Suprapubic skin (tissue), 4 donors: ENCODE measurements at regions not wholly inside any gene's neighbourhood (a gene's known extent, or its start where the extent isn't known, plus 50 kb on each side); places are given as distances from the start of the nearest gene placed in this dataset.

Experiments used
- DNase-seq, 2 donors: peaks; one replicate each; pipeline ENCODE4 v3.0.0-alpha.2; 2019; ENCODE audit warnings: low spot score in 2 of 2
- H3K27ac ChIP-seq: fragments of 200-600 bp; sonication (generic); one replicate; pipeline ENCODE4 v1.5.1; 2019
- H3K27me3 ChIP-seq: fragments of 200-600 bp; sonication (generic); one replicate; pipeline ENCODE4 v1.5.1; 2019
- H3K36me3 ChIP-seq: fragments of 200-600 bp; sonication (generic); one replicate; pipeline ENCODE4 v1.5.1; 2019
- H3K4me1 ChIP-seq: fragments of 200-600 bp; sonication (generic); one replicate; pipeline ENCODE4 v1.5.1; 2019
- H3K4me3 ChIP-seq: fragments of 200-600 bp; sonication (generic); one replicate; pipeline ENCODE4 v1.5.1; 2019; ENCODE audit warnings: mild to moderate bottlenecking
- H3K9me3 ChIP-seq: fragments of 200-600 bp; sonication (generic); one replicate; pipeline ENCODE4 v1.5.1; 2019
- EP300 ChIP-seq: sonication (generic); formaldehyde crosslinking; IDR thresholded peaks from one replicate; pipeline ENCODE4 v1.6.1; 2017; ENCODE audit warnings: antibody characterized with exemption
- POLR2A ChIP-seq, 2 donors: fragments of 450-650 bp; IDR thresholded peaks; one replicate each; pipeline ENCODE4 v1.6.1; 2017; ENCODE audit warnings: antibody characterized with exemption in 2 of 2, mild to moderate bottlenecking in 2 of 2, moderate library complexity in 2 of 2
- POLR2AphosphoS5 ChIP-seq, 3 donors: sonication (generic); formaldehyde crosslinking; IDR thresholded peaks; one replicate each; pipeline ENCODE4 v1.6.1; 2017; ENCODE audit warnings: antibody characterized with exemption in 3 of 3
- WGBS: methylation state at CpG from one replicate; pipeline ENCODE4 v1.1.5; 2018; 5-methylcytosine and 5-hydroxymethylcytosine counted together
- TF ChIP-seq, protein P1 (sequence below), 2 donors: fragments of 200-600 bp in 1 of 2; fragments of 450-650 bp in 1 of 2; sonication (generic) in 1 of 2; IDR thresholded peaks; one replicate each; pipeline ENCODE4 v1.5.1; 2016 to 2019; ENCODE audit warnings: antibody characterized with exemption in 2 of 2, mild to moderate bottlenecking in 1 of 2, moderate library complexity in 1 of 2

DNA sequence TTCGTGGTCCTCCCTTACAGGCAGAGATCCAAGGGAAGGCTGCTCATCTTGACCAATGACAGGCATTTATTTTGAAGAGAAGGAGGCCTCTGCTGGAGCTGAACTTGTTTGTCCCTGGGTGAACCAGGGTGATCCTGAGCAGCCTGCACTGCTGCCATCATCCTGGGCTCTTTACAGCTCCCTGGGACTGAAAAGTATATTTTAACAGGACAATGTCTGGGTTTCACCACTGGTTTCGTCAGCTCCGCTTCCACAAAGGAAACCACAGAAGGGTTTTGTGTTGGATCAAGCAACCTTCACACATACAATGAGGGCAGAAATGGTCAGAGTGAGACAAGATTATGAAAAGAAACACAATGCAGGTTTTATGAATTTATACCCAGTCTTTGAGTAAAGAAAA is 400.7 kb upstream of the TPM1 start:
- H3K27ac ChIP-seq, result no peak overlapping the region
- no peak for TF ChIP-seq POLR2AphosphoS5 (IDR thresholded peaks at IDR 0.05)
- no peak for TF ChIP-seq POLR2A (IDR thresholded peaks at IDR 0.05)
- TF ChIP-seq, protein P1, sequence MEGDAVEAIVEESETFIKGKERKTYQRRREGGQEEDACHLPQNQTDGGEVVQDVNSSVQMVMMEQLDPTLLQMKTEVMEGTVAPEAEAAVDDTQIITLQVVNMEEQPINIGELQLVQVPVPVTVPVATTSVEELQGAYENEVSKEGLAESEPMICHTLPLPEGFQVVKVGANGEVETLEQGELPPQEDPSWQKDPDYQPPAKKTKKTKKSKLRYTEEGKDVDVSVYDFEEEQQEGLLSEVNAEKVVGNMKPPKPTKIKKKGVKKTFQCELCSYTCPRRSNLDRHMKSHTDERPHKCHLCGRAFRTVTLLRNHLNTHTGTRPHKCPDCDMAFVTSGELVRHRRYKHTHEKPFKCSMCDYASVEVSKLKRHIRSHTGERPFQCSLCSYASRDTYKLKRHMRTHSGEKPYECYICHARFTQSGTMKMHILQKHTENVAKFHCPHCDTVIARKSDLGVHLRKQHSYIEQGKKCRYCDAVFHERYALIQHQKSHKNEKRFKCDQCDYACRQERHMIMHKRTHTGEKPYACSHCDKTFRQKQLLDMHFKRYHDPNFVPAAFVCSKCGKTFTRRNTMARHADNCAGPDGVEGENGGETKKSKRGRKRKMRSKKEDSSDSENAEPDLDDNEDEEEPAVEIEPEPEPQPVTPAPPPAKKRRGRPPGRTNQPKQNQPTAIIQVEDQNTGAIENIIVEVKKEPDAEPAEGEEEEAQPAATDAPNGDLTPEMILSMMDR (IDR thresholded peaks at IDR 0.05), result no peak
- no peak for TF ChIP-seq EP300
- no peaks in the 10 kb centered on the region for H3K36me3 ChIP-seq
- no peak for DNase-seq
- no peak overlapping the region for H3K4me3 ChIP-seq
- H3K27me3 ChIP-seq, result no peaks in the 10 kb centered on the region
- peaks cover 2% of the 10 kb centered on the region for H3K4me1 ChIP-seq
- WGBS, result 69% methylated on average over 3 of the region's 3 CpGs
- H3K9me3 ChIP-seq, result no peaks in the 10 kb centered on the region

DNA sequence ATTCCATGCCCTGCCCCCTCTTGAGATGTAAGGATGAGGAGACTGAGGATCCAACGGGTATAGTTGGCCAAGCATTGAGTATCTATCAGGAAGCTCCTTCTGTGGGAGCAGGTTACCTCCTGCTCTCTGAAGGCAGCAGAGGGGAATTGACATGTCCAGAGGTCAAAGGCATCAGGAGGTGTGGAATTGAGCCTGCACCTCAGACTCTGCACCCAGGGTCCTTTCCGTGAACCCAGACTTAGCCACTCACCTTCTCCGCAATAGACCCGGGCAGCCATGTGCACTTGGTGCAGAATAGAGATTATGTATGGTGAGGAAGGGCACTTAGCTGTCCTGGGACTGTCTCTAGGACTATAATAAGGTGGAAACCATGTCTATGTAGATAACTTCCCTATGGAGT is 399.0 kb upstream of the TPM1 start:
- Histone ChIP-seq H3K9me3 (no peaks in the 10 kb centered on the region), H3K4me1 (peaks cover 6% of the 10 kb centered on the region), H3K27ac (no peak overlapping the region), H3K27me3 (no peaks in the 10 kb centered on the region), H3K4me3 (no peak overlapping the region), H3K36me3 (no peaks in the 10 kb centered on the region)
- TF ChIP-seq POLR2AphosphoS5 (IDR thresholded peaks at IDR 0.05) (no peak), POLR2A (IDR thresholded peaks at IDR 0.05) (no peak), EP300 (no peak)
- TF ChIP-seq, protein P1 (IDR thresholded peaks at IDR 0.05), result no peak
- no peak for DNase-seq
- 92% methylated on average over 1 of the region's 4 CpGs for WGBS

- peaks cover 6% of the 10 kb centered on the region for H3K4me1 ChIP-seq
- H3K36me3 ChIP-seq, result no peaks in the 10 kb centered on the region
- 89% methylated on average over 7 of the region's 7 CpGs for WGBS
- H3K4me3 ChIP-seq, result no peak overlapping the region
- no peak overlapping the region for H3K27ac ChIP-seq
- DNase-seq, result no peak
- H3K9me3 ChIP-seq, result no peaks in the 10 kb centered on the region
- TF ChIP-seq POLR2A (IDR thresholded peaks at IDR 0.05) (no peak), EP300 (no peak), POLR2AphosphoS5 (IDR thresholded peaks at IDR 0.05) (no peak)
- TF ChIP-seq, protein P1 (IDR thresholded peaks at IDR 0.05), result no peak
- H3K27me3 ChIP-seq, result no peaks in the 10 kb centered on the region
These were observed 398.2 kb upstream of the TPM1 start for GRCh38 chr15:62644216-62644888.

DNA sequence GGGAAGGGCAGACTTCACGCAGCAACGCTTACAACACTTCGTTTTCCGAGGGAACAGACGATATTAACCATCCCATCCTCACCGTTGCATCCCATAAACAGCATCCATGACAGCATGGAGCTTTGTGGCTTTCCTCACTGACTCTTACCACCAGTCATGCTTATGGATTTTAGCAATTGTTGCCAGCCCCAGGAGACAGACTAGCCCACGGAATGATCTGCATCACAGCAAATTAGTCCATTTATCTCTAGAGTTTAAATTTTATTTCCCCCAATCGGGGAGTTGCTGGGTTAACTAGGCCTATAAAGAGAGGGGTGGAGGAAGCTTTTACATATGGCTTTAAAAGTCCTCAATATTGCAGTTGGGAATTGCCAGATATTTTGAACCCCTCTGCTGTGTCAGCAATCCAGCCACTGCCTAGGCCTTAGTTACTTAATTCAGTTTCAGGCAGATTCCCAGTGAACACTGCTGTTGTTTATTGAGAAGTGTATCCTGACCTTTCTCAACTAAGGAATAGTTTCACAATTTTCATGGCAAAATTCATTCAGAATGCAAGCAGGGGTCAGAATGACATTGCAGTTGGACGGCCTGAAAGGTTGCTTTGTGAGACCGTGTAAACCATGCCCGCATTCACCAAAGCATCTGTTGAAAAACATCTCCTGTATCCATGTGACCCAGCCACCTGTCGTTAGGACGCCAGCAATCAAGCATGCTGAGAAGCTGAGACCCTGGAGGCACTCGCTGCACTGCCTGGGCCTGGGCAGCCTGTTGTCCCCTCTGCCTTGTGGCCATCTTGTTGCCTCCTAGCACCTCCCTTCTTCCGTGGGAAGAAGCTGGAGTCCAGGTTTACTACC is 397.4 kb upstream of the TPM1 start:
- Histone ChIP-seq H3K27ac (no peak overlapping the region), H3K27me3 (no peaks in the 10 kb centered on the region), H3K9me3 (no peaks in the 10 kb centered on the region), H3K4me3 (no peak overlapping the region), H3K36me3 (no peaks in the 10 kb centered on the region), H3K4me1 (peaks cover 6% of the 10 kb centered on the region)
- DNase-seq, result no peak
- TF ChIP-seq EP300 (no peak), POLR2A (IDR thresholded peaks at IDR 0.05) (no peak), POLR2AphosphoS5 (IDR thresholded peaks at IDR 0.05) (no peak)
- TF ChIP-seq, protein P1 (IDR thresholded peaks at IDR 0.05), result no peak
- WGBS, result 78% methylated on average over 12 of the region's 15 CpGs

DNA sequence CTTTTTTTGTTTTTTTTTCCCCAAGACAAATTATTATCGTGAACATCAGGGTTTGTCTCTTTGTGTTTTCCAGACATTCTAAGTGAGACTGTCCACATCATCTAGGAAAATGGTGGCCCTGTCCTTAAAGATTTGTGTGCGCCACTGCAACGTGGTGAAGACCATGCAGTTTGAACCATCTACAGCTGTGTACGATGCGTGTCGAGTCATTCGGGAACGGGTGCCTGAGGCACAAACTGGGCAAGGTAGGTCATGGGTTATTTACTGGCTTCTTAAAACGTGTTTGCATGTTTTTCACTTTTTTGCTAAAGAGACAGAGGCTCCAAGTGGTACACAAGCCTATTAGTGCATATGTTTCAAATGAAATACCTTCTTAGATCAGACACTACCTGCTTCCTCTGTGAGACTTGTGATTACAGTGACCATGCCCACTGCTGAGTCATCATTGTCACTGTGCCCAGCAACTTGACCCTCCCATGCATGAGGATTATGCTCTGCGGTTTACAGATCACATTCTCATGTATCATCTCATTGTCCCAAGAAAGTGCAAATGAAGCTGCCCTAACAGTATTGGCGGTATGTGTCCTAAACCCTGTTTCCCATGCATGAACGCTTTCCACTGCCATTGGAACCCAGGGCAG is 395.2 kb upstream of the TPM1 start:
- 82% methylated on average over 12 of the region's 12 CpGs for WGBS
- TF ChIP-seq POLR2A (IDR thresholded peaks at IDR 0.05) (no peak), POLR2AphosphoS5 (IDR thresholded peaks at IDR 0.05) (no peak), EP300 (no peak)
- TF ChIP-seq, protein P1 (IDR thresholded peaks at IDR 0.05), result no peak
- DNase-seq, result no peak

More for the DNA sequence above, 395.2 kb upstream of the TPM1 start:
- Histone ChIP-seq H3K4me1 (peaks cover 6% of the 10 kb centered on the region), H3K9me3 (no peaks in the 10 kb centered on the region), H3K27ac (no peak overlapping the region), H3K4me3 (no peak overlapping the region), H3K27me3 (no peaks in the 10 kb centered on the region), H3K36me3 (no peaks in the 10 kb centered on the region)
